NCI-H345 treated with DMSO at 0.1 percent for 48 hours (cell line): ENCODE measurements at regions not wholly inside any gene's neighbourhood (a gene's known extent, or its start where the extent isn't known, plus 50 kb on each side); places are given as distances from the start of the nearest gene placed in this dataset.

Experiments
- DNase-seq: peaks from one replicate; lab custom pipeline; 2025; ENCODE audit not compliant: unreplicated experiment; lab: John Stamatoyannopoulos, UW

DNA sequence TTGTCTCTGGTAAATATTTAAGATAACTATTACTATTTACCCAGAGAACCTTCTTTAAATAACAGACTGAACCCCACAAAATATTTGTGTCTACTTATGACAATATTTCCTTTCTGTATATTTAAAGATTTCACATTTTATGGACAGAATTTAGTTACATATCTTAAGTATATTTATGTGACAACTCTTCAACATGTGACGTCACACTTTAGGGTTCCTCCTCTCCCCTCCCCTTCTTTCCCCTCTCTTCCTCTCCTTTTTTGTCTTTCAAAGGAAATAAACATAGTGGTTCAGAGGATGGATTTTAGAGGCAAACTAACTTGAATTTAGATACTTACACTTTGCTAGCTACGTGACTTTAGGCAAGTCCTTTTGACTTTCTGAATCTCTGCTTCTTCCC is 655.6 kb upstream of the NUDT12 start:
- no peak for DNase-seq

DNA sequence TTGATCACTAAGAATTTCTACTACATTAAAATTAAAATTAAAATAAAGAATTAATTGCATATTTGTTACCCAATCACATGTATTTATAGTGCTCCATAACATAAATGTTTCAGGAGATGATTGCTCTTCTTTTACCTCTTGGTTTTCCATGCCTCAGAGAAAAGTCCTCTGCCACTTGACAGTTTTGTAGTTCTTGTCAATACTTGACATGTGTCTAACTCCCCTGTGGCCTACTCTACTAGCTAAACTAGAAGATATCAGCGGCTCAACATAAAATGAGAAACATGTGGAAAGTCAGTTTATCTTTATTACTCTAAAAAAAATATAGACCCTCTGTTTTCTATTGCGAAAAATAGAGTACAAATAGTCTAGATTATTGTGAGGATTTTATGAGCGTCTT is 650.6 kb upstream of the NUDT12 start:
- DNase-seq, result no peak

DNA sequence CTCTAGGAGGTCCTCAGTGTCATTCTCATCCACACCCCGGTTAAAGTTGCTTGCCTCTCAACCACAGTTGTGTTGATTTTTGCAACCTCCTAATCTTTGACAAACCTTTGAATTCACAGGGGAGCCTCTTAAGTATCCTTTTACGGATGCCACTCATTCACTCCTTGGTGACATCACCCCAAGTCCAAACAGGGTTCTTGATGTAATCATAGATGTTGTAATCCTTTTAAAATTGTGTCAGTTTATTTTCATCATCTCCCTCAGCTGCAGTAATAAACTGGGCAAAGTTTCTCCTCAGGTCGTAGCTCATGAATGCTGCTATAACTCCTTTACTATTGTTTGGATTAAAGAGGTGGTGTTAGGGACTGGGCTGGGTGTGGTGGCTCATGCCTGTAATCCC is 637.2 kb upstream of the NUDT12 start:
- no peak for DNase-seq

DNA sequence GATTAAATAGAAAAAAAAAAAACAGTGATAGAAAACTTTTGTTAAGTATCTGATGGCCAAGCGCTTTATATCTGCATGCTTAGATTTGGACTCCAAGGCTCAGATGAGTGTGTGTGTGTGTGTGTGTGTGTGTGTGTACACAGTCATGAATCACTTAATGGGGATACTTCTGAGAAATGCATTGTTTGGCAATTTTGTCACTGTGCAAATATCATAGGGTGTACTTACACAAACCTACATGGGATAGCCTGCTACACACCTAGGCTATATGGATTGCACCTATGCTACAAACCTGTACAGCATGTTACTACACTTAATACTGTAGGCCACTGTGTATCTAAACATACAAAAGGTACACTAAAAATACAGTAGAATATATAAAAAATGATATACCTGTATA is 635.6 kb upstream of the NUDT12 start:
- DNase-seq, result no peak

DNA sequence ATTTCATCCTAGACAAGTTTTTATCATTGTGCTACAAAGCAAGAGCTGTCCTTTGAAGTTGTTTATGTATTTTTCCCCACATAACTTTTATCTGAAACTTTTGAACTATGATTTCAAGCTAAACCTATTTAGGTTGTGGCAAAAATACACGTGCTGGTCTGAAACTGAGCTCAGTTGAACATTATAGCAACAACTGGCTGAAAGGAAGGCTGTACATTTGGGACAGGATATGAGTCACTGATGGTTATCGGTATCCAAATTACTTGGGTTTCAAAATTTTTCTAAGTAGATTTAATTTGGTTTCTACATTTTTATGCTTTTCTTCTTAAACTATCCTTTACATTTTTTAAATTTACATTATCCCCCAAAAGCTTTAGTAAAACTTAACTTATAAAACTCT is 627.3 kb upstream of the NUDT12 start:
- DNase-seq, result no peak

DNA sequence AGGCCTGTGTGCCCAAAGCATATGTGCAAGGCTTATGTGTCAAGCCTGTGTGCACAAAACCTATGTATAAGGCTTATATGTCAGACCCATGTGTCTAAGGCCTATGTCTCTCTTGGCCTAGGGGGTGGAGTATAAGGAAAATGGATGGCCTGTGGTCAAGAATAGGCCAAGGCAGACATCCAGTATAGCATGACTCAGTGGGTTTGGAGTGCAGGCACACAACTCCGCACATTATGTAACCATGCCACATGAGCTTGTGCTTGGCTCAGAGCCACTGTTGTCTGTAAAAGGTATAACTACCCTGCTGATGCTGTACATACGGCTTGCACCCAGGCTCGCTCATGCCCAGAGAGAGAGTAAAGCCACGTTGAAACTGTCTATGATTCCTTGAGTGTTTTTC is 626.4 kb upstream of the NUDT12 start:
- DNase-seq, result no peak

DNA sequence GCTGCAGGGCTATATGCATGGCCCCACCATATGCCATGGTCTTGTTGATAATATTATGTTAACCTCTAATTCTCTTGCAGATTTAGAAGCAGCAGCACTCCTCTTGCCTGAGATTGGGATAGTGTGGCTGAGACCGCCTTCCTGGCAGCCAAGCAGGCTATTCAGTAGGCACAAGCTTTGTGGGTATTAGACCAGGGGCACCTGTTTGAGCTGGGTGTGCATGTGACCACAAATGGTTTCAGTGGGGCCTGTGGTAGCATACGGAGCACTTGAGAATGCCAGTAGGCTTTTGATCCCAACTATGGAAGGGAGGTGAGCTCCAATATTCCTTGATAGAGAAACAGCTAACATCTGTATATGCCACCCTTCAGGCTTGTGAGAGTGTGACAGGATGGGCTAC is 625.1 kb upstream of the NUDT12 start:
- DNase-seq, result no peak

DNA sequence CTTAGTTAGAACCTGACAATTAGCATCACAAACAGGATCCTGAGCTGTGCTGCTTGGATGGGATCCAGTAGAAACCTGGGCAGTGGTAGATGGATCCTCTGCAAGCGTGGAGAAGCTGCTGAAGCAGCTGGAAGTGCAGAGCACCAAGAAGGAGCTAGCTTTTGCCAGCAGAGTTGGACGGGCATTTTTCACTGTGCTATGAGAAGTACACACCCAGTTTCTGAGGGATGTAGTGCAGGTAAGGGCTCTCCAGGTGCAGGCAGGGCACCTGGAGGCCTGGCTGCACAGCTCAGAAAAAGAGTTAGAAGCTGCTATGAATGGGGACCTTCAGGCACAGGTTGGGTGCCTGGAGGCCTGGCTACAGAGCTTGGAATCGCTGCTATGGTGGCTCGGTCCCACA is 623.9 kb upstream of the NUDT12 start:
- no peak for DNase-seq

DNA sequence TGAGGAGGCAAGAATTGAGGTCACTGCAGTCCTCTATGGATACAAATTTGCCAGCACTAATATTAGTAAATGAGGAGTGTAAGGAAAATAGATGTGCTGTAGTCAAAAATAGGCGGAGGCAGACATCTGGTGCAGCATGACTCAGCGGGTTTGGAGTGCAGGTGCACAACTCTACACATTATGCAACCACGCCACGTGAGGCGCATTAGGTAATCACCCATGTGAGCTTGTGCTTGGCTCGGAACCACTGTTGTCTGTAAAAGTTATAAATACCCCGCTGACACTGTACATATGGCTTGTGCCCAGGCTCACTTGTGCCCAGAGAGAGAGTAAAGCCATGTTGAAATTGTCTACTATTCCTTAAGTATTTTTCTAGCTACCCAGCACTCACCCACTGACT is 623.5 kb upstream of the NUDT12 start:
- DNase-seq, result no peak

DNA sequence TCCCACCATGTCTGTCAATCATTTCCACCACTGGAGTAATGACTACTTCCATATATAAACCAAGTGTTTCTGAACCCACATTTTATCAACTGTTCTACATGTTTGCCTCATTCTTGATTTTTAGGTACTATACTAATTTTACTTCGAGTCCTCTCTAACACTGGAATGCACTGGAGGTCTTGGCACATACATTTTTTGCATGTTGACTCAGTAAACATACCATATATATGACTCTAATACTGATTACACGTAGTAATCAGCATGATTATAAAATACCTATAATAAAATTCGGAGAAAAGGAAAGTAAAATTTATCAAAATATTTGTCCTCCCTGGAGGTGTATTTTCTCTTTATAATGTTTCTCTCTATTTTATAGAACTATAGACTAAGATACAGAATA is 621.7 kb upstream of the NUDT12 start:
- no peak for DNase-seq

DNA sequence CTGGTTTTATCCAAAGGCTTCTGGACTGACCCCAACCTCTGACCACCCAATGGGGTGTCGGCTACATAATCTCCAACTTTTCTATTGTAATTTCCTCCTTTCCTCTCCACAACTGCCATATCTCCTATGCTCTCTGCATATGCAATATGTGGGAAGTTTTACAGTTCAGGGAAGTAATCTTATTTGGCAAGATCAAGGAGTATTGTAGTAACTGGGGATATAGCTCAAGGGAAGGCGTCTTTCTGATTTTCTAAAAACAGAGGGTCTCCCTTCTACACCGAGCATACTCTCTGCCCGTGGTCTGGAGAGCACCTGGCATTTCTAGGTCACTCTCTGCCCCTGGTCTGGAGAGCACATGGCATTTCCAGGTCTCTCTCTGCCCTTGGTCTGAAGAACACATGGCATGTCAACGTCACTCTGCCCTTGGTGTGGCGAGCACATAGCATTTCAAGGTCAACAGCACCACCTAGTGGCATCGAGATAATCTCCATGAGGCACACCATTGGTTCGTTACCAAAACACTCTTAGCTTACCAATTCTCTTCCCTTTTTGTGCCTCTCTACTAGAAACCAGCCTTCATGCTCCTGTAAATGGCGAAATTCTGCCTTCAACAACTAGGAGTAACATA is 616.4 kb upstream of the NUDT12 start:
- DNase-seq, result no peak

DNA sequence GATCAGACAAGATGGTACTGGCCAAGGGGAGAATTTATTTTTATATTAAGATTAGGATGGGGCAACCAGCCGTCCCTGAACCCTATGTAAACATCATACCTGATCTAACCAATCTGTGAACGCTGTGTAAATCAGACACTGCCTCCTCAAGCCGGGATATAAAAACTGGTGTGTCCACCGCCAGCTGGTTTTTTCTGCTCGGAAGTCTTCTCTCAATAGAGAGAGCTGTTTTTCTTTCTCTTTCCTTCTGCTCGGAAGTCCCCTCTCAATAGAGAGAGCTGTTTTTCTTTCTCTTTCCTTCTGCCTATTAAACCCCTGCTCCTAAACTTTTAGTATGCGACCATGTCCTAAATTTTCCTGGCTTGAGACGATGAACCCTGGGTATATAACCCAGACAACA is 615.5 kb upstream of the NUDT12 start:
- DNase-seq, result no peak

DNA sequence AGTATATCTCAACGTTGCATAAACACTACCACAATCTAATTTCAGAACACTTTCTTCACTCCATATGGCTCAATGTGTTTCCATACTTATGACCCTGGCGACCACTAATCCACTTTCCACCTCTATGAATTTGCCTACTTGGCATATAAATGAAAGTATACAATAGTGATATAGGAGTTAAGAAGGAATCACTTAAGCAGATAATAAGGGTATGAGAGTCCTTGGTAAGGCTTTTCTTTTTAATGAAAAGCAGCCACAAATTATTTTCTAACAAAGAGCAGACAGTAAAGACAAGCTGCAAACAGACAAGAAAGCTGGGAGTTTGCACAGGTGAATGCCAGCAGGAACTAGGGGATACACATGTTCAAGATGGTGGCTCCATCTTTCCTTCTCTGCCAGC is 615.1 kb upstream of the NUDT12 start:
- no peak for DNase-seq

DNA sequence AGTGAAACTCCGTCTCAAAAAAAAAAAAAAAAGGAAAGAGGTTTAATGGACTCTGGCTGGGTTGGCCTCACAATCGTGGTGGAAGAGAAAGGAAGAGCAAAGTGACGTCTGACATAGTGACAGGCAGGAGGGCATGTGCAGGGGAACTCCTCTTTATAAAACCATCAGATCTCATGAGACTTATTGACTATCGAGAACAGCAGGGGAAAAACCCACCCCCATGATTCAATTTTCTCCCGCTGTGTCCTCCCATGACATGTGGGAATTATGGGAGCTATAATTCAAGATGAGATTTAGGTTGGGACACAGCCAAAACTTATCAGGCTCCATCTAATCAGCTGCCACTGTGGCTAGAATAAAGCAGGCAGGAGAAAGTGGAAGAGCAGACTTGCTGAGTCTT is 610.4 kb upstream of the NUDT12 start:
- DNase-seq, result no peak

DNA sequence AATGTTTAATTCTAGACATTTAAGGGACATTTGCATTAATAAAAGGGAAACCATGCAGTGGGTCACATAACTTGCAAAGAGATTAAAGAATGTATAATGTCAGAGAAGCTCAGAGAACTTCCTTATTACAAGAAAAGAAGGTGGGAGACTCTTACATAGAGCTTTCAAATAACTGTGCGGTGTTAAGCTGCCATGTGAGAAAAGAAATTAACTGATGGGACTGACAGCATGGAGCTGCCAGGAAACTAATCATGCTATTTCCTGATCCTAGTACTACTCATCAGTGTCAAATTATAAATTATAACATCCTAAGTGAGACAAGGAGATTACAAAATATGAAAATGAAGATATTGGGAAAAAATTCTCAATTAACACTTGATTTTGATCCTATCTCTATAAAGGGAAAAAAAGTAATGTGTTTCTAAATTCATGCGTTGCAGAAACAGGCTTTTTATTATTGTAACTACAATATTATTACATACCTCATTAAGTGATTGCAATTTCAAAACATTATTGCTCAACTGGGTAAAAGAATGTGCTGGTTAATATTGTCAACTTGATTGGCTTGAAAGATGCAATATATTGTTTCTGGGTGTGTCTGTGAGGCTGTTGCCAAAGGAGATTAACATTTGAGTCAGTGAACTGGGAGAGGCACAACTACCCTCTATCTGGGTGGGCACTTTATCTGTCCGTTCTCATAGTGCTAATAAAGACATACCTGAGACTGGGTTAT is 609.5 kb upstream of the NUDT12 start:
- no peak for DNase-seq

DNA sequence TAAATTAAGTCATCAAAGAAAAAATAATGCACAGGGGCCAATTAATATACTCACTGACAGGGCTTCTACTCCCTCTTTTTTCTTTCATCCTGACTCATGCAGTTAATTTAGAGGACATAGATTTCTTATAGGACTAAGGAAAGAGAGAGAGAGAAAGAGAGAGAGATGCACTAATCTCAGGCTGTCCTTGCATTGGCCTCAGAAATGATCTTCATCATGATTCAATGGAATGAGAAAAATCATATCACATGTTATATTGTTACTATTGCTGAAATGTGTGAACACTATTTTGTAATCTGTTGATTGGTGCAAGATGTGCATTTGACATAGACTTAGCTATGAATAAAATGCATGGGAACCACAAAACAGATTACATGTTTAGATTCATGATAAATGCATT is 608.3 kb upstream of the NUDT12 start:
- no peak for DNase-seq

DNA sequence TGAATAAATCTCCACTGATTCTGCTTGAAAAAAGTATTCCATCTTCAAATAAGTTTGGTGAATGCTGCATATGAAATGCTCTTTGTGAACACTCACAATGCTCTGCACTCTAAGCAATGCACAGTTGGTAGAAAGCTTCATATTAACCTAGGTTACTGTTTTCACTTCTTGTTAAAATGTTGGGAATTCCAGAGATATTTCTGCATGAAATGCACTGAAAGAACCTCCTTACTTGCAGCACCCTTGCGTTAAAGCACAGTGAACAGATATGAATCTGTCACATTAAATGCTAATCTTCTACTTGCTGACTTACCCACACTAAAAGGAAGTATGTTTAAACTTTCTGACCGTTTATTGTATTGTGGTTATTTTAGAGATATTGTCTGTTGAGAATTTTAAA is 584.1 kb upstream of the NUDT12 start:
- no peak for DNase-seq

DNA sequence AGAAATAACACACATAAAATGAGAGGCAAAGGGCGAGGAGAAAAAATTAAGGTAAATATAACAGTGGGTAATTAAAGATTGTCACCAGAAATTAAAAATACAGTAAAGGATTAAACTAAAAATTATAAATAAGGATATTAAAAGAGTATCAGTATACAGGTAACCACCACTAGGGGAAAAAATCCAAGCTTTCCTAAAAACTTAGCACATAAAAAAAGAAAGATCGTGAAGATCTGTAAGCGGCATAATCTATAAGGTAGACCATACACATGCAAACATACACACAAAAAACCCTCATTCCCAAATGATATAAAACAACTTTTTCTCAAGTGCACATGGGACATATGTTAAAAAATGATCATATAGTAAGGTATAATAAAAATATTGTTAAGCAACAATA is 577.3 kb upstream of the NUDT12 start:
- DNase-seq, result no peak

DNA sequence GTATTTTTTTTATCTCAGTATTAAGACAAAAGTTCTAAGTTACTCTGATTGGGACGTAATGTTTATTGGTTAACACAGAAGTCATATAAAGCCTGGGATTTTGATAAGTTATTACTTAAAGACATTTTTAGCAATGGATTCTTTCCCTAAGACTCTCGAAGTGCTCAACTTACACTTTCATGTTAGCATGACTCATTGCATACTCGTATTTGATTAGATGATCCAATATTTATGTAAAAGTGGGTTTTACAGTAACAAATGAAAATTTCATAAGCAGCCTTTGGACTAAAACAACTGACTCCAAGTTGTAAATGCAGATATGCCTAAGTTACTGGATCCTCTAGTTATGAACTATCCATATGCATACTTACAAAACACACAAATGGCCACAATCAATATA is 567.7 kb upstream of the NUDT12 start:
- DNase-seq, result no peak

DNA sequence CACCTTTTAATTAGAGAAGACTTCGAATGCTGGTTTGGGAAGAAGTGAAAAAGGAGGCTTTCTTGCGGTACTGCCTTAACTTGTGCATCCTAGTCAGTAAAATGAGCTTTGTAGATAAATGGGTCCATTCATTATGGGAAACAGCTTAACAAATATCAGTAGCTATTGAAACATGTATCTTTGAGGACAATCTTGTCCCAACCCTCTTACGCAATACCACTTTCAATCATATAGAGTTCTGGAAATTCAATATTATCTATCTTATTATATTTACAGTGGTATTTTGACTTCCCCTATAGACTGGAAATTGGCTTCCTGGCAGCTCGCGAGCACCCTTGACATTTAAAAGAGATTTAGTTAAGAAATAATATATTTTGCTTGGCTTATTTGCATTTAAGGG is 565.8 kb upstream of the NUDT12 start:
- DNase-seq, result no peak

DNA sequence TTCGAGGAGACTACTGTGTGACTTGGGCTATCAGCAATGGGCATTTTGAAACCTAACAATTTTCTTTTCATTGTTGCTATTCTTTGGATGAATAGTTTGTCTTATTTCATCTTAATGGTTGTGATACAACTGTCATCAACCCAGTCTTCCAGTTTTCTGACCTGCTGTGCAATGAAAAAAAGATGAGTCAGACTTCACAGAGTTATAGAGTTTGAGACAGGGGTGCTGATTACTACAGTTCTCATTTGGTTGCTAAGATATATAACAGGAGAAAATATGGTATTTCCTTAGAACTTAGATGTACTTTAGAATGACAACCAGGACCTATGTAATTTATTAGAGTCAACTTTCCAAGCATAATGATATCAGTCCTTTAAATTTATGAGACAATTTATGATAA is 564.4 kb upstream of the NUDT12 start:
- no peak for DNase-seq

DNA sequence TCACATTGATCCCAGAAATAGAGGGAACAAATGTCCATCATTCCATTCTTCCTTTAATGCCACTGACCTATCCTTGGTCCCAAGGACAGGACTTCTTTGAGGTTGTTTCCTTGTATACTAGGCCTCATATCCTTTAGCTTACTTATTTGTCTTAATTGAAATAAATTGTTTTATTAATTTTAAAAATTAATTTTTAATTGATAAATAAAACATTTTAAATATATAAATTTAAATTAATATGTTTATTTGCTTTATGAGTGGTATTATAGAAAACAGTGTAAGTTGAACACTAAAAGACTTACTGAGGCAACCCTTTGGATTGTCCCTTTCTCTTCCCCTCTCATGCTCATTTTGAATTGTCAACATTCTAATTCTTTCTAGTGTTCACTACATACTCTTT is 556.9 kb upstream of the NUDT12 start:
- no peak for DNase-seq

DNA sequence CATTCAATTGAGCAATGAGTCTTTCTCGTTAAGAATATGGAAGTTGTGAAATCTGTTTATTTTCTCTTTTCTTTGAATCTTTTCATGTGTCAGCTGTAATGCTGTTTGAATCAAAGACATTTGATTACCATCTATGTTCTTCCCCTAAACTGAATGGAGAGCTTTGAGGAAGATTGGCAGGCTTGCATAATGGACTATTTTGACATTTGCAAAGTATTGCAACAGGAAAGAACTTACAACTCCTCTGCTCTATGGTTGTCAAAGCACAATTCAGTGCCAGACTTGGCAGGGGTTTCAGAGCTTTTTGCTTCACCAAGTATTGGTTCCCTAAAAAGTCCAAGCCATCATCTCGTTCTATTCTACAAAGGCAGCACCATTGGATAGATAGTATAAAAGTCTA is 549.0 kb upstream of the NUDT12 start:
- DNase-seq, result no peak
